ENCODE measurements at regions not wholly inside any gene's neighbourhood (a gene's known extent, or its start where the extent isn't known, plus 50 kb on each side); places are given as distances from the start of the nearest gene placed in this dataset.

GRCh38 chr16:61313931-61314330 is 722.3 kb downstream of the CDH8 start:
- DNase-seq: no peak

GRCh38 chr16:61309386-61309785 is 726.9 kb downstream of the CDH8 start:
- no peak for DNase-seq

- no peak for DNase-seq
These were observed 730.0 kb downstream of the CDH8 start for GRCh38 chr16:61306204-61306603.

GRCh38 chr16:61296814-61297213 is 739.4 kb downstream of the CDH8 start:
- no peak for DNase-seq

- DNase-seq: no peak
These were observed 739.9 kb downstream of the CDH8 start for GRCh38 chr16:61296305-61296704.

GRCh38 chr16:61295311-61295710 is 740.9 kb downstream of the CDH8 start:
- DNase-seq: no peak

GRCh38 chr16:61289141-61289540 is 747.1 kb downstream of the CDH8 start:
- DNase-seq: no peak

- no peak for DNase-seq
These were observed 758.4 kb downstream of the CDH8 start for GRCh38 chr16:61277849-61278248.

GRCh38 chr16:61274211-61274610 is 762.0 kb downstream of the CDH8 start:
- no peak for DNase-seq

GRCh38 chr16:61270726-61271125 is 765.5 kb downstream of the CDH8 start:
- DNase-seq: no peak

- DNase-seq: no peak
These were observed 772.8 kb downstream of the CDH8 start for GRCh38 chr16:61263400-61263799.

- no peak for DNase-seq
These were observed 774.9 kb downstream of the CDH8 start for GRCh38 chr16:61261315-61261714.

GRCh38 chr16:61246592-61246991 is 789.6 kb downstream of the CDH8 start:
- no peak for DNase-seq

- DNase-seq: no peak
These were observed 792.3 kb downstream of the CDH8 start for GRCh38 chr16:61243954-61244353.

GRCh38 chr16:61237884-61238485 is 798.3 kb downstream of the CDH8 start:
- DNase-seq: no peak

- DNase-seq: no peak
These were observed 802.5 kb downstream of the CDH8 start for GRCh38 chr16:61233713-61234112.

- no peak for DNase-seq
These were observed 807.9 kb downstream of the CDH8 start for GRCh38 chr16:61228371-61228770.

GRCh38 chr16:61215605-61216004 is 820.6 kb downstream of the CDH8 start:
- no peak for DNase-seq

- DNase-seq: no peak
These were observed 821.5 kb downstream of the CDH8 start for GRCh38 chr16:61214780-61215179.

- no peak for DNase-seq
These were observed 826.2 kb downstream of the CDH8 start for GRCh38 chr16:61210076-61210475.

- DNase-seq: no peak
These were observed 841.2 kb downstream of the CDH8 start for GRCh38 chr16:61195006-61195405.

GRCh38 chr16:61194573-61194972 is 841.7 kb downstream of the CDH8 start:
- no peak for DNase-seq

- no peak for DNase-seq
These were observed 853.8 kb downstream of the CDH8 start for GRCh38 chr16:61182391-61182790.

- DNase-seq: no peak
These were observed 854.3 kb downstream of the CDH8 start for GRCh38 chr16:61181982-61182381.

GRCh38 chr16:61179561-61179960 is 856.7 kb downstream of the CDH8 start:
- no peak for DNase-seq

GRCh38 chr16:61165797-61166196 is 870.4 kb downstream of the CDH8 start:
- no peak for DNase-seq
